NCI-H1436 treated with DMSO at 0.1 percent for 48 hours (cell line): ENCODE measurements at regions not wholly inside any gene's neighbourhood (a gene's known extent, or its start where the extent isn't known, plus 50 kb on each side); places are given as distances from the start of the nearest gene placed in this dataset.

Experiments used
- DNase-seq: peaks from one replicate; lab custom pipeline; 2025; lab: John Stamatoyannopoulos, UW

DNA sequence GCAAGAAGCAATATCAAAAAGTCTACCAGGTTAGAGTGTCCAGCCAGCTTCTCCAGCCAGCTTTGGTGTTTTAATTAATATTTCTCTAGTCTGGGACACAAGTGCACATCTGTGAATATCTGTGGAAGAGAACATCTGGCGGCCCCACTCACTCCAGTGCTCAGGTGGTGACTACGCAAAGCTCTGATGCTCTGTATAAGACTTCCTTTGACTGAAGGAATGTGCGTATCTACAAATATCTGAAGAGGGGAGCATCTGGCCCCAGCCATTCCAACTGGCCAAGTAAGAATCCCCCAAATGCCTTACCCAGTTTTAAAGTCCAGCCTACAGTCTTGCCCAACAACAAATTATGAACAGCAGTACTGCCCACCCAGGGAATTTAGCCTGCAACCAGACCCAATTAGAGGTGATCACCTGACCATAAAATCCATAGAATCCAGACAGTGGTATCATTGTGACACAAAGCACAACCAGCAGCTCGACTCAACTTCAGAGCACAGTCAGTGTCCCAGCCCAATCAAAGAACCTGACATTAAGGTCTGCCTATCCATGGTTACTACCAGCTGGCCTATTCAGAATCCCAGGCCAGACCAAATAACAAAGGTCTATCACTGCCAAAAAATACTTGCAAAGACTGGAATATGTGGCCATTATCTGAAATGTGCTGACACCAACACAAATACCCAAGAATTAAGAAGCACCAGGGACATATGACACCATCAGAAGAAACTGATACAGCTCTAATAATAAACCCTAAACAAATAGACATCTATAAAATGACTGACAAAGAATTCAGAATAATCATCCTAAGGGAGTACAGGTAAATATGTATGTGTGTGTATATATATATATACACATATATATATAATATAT, 76.1 kb upstream of the MANEA start:
- no peak for DNase-seq

DNA sequence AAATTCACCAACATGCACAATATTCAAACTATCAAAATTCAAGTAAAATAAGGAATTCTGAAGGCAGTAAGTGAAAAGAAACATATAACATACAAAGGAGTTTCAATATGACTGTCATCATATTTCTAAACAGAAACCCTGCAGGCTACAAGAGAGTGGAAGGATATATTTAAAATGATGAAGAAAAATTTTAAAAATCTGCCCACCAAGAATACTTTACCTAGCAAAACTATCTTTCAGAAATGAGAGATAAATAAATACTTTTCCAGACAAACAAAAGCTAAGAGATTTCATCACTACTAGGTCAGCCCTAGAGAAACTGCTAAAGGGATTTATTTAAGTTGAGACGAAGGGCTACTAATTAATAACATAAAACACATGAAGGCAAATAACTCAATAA, 73.8 kb upstream of the MANEA start:
- no peak for DNase-seq

DNA sequence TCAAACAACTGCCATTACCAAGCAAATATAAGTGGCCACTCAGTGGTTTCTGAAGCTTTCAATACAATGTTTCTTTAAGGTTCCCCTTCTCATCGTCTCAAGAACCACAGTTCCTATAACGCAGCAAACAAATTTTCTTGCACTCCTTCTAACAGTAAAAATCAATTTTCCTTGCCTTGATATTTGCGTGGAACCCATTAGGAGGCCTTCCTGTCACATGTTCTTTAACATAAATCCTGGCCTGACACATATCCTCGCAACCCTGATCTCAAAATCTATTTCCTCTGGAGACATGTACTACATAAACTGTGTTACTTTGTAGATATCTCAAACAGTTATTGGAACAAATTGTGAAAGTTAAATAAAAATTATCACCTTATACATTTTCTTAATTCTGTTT, 65.9 kb upstream of the MANEA start:
- DNase-seq: no peak

DNA sequence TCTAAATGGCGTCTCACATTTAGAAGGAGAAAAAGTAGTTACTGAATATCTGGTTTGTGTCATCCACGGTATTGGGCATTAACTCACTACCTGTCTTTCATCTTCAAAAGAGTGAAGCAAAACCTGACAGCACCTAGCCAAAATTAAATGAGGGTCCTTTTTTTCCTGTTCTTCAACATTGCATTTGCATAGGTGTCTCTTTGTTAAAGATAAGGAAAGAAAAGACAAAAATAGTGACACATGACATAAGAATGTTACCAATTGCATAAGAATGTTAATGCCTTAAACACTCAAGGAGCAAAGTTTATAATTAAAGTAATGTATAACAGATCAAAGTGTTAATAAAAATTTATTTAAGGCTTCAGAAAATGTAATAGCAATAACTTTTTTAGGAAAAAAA, 61.4 kb upstream of the MANEA start:
- DNase-seq: no peak

DNA sequence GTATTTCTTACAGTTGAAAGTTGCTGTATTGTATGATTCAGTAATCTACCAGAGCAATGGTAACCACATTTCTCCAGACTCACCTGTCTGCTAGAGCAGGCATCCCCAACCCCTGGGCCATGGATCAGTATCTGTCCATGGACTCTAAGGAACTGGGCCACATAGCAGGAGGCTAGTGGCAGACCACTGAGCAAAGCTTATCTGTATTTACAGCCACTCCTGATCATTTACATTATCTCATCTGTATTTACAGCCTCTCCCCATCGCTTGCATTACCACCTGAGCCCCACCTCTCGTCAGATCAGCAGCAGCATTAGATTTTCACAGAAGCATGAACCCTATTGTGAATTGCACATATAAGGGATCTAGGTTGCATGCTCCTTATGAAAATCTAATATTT, 60.3 kb upstream of the MANEA start:
- DNase-seq: no peak

DNA sequence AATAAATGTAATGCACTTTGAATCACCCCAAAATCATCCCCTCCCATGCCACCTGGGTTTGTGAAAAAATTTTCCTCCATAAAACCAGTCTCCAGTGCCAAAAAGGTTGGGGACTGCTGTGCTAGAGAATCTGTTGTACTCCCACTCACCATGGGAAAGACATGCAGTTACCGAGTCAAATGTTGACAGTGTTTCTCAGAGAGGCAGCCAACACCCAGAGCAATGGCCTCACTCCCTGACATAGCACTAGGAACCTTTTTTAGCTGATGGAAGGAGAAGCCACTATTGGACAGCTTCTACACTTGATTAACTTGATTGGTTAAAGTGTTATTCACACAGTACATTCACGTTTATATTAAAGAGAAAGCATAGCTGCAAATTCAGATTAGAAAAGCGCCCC, 59.8 kb upstream of the MANEA start:
- DNase-seq: no peak

DNA sequence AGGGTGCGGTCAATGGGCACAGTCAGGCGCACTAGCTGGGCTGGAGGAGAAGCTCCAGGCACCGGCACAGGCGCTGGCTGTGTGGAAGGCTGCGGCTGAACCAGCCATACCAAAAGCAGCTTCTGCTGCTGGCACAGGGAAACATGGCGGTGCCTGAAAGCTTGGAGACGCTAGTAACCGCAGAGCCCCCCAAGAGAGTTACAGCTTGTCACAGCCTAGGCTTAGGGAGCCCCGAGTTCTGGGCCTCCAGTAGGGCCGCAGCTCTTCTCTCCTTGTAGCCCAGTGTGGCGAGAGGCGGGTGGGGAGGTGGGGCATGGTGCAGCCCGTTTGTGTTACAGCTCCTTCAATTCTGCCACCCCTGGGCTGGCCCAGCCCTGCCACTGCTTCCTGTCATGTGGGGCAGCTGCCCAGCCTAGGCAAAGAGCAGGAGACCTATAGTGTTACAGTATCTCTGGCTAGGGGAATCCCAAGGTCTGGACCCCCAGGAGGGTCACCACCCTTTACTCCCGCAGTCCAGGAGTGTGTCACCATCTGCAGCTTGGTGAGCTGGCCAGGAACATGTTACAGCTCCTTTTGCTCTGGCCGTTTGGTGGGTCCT, 58.6 kb upstream of the MANEA start:
- no peak for DNase-seq

DNA sequence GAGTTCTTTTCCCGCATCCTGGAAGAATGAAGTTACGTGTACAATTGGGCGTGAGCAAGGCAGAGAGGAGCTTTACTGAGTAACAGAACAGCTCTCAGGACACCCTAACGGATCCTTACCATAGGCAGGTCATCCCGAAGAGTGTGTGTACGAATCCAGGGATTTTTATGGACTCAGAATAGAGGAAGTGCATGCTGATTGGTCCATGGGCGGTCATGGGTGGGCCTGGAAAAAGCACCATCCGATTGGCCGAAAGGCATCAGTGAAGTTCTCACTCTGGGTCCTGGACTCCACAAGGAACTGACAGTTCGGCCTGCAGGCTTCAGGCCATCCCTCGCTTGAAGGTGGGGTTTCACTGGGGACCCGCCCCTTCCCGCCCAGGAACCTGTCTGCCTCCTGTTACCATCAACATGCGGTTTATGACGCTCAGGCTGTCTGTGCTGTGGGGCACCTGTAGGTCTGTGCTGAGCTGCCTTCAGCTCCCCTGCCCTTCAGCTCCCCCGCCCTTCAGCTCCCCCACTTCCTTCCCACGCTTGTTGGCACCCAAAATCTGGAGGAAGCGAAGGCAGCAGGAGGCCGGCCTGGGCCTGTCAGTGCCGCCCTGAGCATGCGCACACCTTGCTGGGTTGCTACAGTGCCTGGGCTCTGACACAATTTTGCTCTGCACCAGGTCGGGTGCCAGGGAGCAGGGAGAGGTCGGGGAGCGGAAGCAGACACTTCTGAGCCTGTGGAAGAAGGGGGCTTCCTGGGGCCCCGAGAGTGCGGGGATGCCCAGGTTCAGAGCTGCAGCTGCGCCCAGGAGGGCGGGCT, 57.9 kb upstream of the MANEA start:
- DNase-seq: no peak

DNA sequence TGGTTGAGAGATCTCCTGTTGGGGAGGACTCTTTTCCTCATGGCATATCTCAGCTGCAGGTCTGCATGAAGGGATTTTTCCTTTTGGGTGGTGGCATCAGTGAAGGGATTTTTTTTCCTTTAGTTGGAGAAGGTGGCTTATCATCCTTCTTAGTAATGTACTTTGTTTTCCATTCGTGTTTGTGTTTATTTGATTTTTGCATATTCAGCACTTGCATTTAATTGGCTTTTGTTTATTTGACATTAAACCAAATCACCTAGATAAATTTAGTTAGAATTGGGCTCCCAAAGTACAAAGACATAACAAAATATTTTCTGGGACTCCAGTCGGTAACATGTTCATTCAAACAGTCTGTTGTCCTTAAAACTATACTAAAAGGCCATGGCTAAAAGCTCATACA, 56.2 kb upstream of the MANEA start:
- DNase-seq: no peak
